ENCODE measurements at regions not wholly inside any gene's neighbourhood (a gene's known extent, or its start where the extent isn't known, plus 50 kb on each side); places are given as distances from the start of the nearest gene placed in this dataset.
"Not testable (repeated sequence)": the region's sequence is repeated elsewhere in the genome, so short reads cannot be mapped to it uniquely, and the experiment has no call there.

DNA sequence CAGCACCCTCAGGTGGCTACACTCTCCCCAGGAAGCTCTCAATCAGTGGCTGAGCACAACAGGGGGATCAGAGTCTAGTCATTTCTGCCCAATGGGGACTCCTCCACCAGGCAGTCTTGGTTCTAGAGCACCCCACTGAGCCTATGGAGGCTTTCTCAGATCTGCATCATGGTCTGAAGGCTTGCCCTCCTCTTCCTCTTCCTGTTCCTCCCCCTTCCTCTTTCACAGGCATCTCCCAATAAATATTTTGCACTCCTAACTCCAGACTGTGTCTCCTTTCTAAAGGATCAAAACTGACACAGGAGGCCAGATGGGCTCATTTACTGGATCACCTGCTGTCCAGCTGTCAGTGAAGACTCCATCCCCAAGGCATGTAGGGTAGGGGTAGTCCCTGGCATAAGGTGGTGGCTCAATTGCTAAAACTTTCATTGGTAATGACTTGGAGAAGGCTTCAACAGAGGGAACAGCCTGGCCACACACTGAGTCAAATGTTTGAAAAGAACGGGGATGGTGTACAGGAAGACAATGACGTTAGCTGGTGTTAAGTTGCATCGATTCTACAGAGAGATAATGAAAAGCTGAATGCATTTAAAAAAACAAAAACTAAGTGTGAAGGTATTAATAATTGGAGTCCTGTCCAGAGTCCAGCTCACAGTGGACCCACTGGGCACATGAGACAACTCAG lies 84.2 kb upstream of the SLC2A1 start:
- no peak for DNase-seq (ENCODE audit: low read depth)

- no peak for DNase-seq (ENCODE audit: low read depth)
Measured at GRCh38 chr1:43042127-43042526, 83.5 kb upstream of the SLC2A1 start.

- DNase-seq (ENCODE audit: low read depth) = no peak
Measured at GRCh38 chr1:43041591-43041990, 82.9 kb upstream of the SLC2A1 start.

GRCh38 chr1:43039228-43040055 lies 80.8 kb upstream of the SLC2A1 start:
- no peak for DNase-seq (ENCODE audit: low read depth)

DNA sequence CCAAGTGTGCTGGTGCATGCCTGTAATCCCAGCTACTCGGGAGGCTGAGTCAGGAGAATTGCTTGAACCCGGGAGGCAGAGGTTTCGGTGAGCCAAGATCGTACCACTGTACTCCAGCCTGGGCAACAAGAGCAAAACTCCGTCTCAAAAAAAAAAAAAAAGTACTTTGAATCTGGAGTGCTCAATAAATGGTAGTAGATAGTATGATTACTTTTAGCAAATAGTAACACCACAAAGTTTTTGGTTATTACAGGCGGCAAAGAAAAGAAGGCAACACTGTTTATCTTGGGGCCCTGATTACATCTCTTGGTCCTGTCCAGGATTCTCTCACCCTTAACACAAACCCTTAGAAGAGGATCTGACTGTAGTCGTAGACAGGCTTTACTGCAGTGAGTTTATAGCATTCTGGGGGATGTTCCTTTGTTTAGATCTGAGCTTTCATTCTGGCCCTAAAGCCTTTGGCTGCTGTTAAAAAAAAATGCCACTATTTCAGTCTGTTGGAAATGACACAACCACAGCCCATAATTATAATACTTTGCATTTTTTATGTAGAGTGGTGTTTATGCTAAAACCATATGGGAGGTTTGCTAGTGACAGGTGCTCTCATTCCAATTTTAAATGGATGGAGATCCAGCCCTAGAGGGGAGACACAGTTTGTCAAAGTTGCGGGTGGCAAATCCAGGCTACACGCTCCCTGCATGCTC lies 79.7 kb upstream of the SLC2A1 start:
- DNase-seq (ENCODE audit: low read depth) = no peak

DNA sequence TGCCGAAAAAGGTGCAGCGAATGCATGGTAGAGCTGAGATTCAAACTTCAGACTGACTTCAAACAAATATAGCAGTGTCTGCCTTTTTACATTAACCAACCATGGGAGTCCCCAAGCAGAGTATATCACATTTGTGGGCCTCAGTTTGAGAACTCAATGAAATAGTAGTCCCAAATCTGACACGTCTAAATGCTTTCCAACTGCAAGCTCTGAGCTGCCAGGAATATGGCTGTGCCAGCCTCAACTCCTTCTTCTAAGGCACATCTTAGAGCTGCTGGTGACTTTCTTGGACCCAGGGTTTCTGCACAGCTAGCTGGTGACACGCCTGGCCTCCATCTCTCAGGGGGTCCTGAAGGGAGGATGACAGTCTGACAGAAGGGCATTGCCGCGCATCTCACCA lies 78.8 kb upstream of the SLC2A1 start:
- no peak for DNase-seq (ENCODE audit: low read depth)

DNA sequence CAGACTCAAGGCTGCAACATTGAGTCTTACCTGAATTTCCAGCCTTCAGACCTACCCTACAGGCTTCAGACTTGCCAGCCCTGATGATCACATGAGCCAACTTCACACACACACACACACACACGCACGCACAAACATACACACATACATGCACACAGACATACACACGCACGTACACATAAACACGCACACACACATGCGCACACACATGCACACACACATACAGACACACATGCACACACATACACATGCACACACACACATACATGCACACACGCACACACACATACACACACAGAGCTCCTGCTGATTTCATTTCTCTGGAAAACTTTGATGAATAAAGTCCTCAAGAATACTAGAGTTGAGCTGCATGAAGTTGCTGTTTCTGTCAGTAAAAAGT lies 78.3 kb upstream of the SLC2A1 start:
- no peak for DNase-seq (ENCODE audit: low read depth)

DNA sequence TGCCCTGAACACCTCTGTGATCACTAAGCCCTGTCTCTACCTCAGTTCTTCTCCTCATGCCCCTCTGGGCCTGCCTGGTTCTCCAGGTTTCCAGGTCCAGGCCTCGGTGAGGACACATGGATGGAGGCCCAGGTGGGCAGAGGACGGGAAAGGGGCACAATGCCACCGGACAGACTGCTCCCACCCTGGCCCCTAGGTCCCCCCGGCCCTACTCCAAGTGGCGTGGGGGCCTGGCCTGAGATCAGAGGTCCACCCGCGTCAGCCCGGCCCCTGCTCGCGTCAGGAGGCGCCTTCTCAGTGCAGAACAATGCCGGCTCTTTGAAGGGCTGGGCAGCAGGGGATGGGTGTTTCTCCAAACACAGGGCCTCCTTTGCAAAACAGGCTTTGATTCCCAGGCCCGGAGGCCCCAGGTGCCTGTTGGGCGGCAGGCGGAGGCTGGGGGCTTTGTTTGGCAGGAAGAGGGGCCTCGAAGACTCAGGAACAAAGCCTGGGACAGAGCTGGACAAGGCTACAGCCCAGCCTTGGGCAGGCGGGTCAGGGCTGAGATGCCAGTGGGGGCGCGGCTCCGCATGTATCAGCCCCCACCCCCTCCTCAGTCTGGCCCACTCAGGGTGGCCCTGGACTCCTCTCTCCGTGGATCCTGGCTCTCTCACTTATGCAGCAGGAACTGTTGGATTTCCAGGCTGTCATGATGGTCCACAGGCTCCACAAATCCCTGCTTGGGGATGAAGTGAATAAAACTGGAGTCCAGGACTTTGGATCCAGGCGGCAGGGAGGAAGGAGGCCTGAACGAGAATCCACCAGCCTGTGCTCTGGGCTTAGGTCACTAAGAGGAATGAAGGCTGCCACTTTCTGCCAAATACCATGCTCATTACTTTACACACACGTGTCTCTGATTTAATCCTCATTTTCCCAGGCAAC lies 77.4 kb upstream of the SLC2A1 start:
- no peak for DNase-seq (ENCODE audit: low read depth)

DNA sequence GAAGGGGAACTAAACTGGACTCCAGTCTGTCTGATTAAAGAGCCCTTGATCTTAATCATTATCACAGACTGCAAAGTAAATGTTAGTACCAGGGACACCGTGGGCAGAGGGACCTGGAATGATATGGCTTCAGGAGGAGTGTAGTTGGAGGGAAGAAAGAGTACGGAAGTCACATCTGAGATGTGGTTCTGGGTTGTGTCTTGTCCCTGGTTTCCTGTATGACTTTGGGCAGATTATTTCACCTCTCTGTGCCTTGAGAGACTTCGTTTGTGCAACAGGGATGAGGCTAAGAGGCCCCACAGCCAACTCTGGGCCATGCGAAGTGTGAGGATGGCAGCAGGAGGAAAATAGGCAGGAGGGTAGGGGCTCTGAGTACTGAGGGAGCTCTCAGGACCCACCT lies 76.1 kb upstream of the SLC2A1 start:
- no peak for DNase-seq (ENCODE audit: low read depth)

DNA sequence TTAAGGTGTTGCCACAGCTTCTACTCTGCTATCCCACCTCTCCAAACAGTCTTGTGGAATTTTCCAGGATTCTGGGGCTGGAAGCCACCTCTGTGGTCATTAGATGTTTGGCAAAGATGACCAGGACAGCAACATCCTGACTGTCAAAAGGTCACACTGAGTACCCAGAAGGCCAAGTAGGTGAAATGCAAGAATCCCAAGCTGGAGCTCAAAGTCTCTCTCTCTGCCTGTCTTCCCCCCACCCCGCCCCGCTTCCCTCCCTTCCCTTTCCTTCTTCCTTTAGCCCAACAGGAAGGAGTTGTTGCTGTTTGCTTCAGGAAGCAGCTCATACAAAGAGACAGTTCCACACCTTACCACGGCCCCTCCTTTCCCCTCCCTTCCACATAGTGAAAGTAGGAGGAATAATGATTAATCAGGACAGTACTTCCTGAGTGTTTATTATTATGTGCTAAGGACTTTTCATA lies 75.6 kb upstream of the SLC2A1 start:
- DNase-seq (ENCODE audit: low read depth) = no peak

- no peak for DNase-seq (ENCODE audit: low read depth)
Measured at GRCh38 chr1:43031316-43032203, 72.9 kb upstream of the SLC2A1 start.

GRCh38 chr1:43024905-43025304 lies 66.2 kb upstream of the SLC2A1 start:
- DNase-seq (ENCODE audit: low read depth) = no peak

GRCh38 chr1:43021547-43022474 lies 63.1 kb upstream of the SLC2A1 start:
- no peak for DNase-seq (ENCODE audit: low read depth)

DNA sequence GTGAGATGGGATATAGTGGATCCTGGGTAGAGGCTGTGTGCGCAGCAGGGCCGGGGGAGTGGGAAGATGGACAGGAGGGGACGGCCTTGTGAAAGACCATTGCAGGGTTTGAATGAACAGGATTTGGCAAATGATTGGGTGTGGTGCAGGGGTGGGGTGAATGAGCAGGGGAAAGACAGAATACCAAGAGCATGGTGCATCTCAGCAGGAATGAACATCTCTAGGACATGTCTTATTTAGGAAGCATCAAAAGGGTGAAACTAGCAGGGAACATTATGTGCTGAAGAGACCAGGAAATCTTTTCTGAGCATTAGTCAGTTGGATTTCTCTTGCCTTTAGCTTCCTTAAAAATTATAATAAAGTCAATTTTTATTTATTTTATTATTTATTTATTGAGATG lies 60.6 kb upstream of the SLC2A1 start:
- no peak for DNase-seq (ENCODE audit: low read depth)

GRCh38 chr1:43018121-43018520 lies 59.5 kb upstream of the SLC2A1 start:
- DNase-seq (ENCODE audit: low read depth) = no peak

DNA sequence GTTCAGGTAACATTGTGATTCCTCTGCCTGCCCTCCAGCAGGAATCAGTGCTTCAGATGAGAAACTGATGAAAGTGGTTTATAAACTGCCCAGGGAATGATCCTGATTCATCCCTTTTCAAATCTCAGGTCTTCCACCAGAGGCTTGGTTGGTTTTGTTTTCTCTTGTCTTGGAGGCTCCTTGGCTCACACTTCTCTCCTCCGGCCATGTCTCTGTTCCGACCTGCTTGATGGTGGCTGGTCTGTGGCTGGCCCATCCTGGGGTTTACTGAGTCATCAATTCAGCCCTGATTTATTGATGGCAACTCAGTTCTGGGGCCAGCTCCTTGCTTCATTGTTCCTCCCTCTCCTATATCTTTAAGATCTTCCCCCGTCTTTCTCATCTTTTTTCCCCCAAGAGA lies 56.6 kb upstream of the SLC2A1 start:
- no peak for DNase-seq (ENCODE audit: low read depth)

DNA sequence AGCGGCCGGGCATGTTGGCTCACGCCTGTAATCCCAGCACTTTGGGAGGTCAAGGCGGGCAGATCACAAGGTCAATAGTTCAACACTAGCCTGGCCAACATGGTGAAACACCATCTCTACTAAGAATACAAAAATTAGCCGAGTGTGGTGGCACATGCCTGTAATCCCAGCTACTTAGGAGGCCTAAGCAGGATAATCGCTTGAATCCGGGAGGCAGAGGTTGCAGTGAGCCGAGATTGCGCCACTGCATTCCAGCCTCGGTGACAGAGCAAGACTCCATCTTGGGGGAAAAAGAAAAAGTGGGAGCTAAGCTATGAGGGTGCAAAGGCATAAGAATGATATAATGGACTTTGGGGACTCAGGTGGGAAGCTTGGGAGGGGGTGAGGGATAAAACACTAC lies 55.9 kb upstream of the SLC2A1 start:
- not testable (repeated sequence) for DNase-seq (ENCODE audit: low read depth)

DNA sequence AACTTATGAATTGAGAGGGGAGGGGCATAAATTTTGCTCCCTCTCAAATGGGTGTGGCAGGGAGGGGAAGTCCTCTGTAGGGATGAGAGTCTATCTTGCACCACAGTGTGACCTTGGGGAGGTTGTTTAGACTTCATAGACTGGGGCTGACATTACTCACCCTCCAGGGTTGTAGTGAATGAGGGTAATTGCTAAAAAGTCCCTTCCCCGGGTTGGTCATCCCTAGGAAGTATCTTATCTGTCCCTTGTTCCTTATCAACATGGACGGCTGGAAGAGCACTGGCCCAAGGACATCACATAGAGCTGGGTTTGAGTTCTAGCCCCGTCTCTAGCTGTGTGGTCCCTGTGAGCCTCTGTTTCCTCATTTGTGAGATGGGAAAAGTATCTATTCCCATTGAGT lies 52.4 kb upstream of the SLC2A1 start:
- DNase-seq (ENCODE audit: low read depth) = no peak

DNA sequence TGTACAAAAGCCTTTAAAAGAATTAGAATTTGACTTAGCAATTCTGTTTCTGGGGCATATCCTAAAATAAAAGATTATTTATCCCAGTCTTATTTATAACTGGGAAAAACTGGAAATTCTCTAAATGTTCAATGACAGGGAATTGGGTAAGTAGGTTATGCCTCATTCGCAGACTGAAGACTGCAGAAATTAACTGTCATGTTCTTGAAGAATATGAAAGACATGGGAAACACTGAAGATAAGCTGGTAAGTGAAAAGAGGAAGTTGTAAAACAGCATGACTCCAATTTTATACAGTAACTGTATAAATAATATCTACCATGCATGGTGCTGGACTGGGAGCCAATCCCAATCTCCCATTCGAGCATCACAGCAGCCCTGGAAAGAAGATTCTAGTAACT lies 50.6 kb upstream of the SLC2A1 start:
- DNase-seq (ENCODE audit: low read depth) = no peak
